ENCODE measurements at regions not wholly inside any gene's neighbourhood (a gene's known extent, or its start where the extent isn't known, plus 50 kb on each side); places are given as distances from the start of the nearest gene placed in this dataset.

DNA sequence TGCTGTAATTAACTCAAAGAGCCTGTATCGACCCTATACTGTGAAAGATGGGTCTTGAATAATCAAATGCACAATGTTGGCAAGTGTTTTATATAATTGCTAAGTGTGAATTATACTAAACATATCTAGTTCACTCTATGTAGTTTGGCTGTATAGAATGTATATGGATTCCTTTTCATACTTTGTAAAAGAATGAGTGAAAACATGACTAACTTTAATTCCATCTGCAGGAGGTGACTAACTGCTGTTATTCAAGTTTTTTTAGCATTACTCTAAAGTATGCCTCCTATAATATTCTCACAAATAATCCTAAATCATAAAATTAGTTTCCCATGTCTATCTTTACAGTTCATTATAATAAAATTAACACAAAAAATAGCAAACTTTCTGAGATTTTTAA lies 394.0 kb upstream of the MON1B start:
- TF ChIP-seq EZH2 (IDR thresholded peaks at IDR 0.05; ENCODE audit: low read length, unreplicated experiment), result no peak
- TF ChIP-seq, protein P1, sequence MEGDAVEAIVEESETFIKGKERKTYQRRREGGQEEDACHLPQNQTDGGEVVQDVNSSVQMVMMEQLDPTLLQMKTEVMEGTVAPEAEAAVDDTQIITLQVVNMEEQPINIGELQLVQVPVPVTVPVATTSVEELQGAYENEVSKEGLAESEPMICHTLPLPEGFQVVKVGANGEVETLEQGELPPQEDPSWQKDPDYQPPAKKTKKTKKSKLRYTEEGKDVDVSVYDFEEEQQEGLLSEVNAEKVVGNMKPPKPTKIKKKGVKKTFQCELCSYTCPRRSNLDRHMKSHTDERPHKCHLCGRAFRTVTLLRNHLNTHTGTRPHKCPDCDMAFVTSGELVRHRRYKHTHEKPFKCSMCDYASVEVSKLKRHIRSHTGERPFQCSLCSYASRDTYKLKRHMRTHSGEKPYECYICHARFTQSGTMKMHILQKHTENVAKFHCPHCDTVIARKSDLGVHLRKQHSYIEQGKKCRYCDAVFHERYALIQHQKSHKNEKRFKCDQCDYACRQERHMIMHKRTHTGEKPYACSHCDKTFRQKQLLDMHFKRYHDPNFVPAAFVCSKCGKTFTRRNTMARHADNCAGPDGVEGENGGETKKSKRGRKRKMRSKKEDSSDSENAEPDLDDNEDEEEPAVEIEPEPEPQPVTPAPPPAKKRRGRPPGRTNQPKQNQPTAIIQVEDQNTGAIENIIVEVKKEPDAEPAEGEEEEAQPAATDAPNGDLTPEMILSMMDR (conservative IDR thresholded peaks at IDR 0.05; ENCODE audit: low read depth, low read length), result no peak
